Neural cell (in vitro differentiated cells): ENCODE measurements at regions not wholly inside any gene's neighbourhood (a gene's known extent, or its start where the extent isn't known, plus 50 kb on each side); places are given as distances from the start of the nearest gene placed in this dataset.
A peak's percentile ranks its signal among the peaks of the same experiment; 100 is the strongest.

Experiments used
- H2AFZ ChIP-seq: fragments of 200-600, 300-800 bp; sonication (generic), shearing (Covaris generic); 2 replicates; pipeline ENCODE4 v1.6.0; 2014; ENCODE audit warnings: low read depth, mild to moderate bottlenecking, antibody characterized with exemption, low read length, moderate library complexity
- H3F3A ChIP-seq: fragments of 200-600 bp; shearing (Covaris generic); 2 replicates; pipeline ENCODE4 v1.6.1; 2016; ENCODE audit warnings: mild to moderate bottlenecking, moderate library complexity, mixed read lengths, antibody characterized with exemption, low read length; ENCODE audit not compliant: insufficient read depth, poor library complexity, severe bottlenecking
- H3K27ac ChIP-seq: fragments of 200-600, 300-800 bp; sonication (generic), shearing (Covaris generic); 2 replicates; pipeline ENCODE4 v1.5.1; 2014; ENCODE audit warnings: mild to moderate bottlenecking, low read length, moderate library complexity
- H3K27me3 ChIP-seq: fragments of 300-800, 200-600 bp; sonication (generic), shearing (Covaris generic); 2 replicates; pipeline ENCODE4 v1.6.0; 2014; ENCODE audit warnings: mild to moderate bottlenecking, low read depth, low read length, moderate library complexity; ENCODE audit not compliant: insufficient read depth
- H3K36me3 ChIP-seq: fragments of 300-800, 200-600 bp; sonication (generic), shearing (Covaris generic); 2 replicates; pipeline ENCODE4 v1.5.1; 2014; ENCODE audit warnings: mild to moderate bottlenecking, antibody characterized with exemption, low read length, moderate library complexity; ENCODE audit not compliant: insufficient read depth
- H3K4me2 ChIP-seq: fragments of 300-800, 200-600 bp; sonication (generic), shearing (Covaris generic); 2 replicates; pipeline ENCODE4 v1.6.0; 2014; ENCODE audit warnings: mild to moderate bottlenecking, low read length
- H3K4me3 ChIP-seq: fragments of 300-800, 200-600 bp; sonication (generic), shearing (Covaris generic); 2 replicates; pipeline ENCODE4 v1.5.1; 2014; ENCODE audit warnings: mild to moderate bottlenecking, low read length, moderate library complexity
- H3K79me2 ChIP-seq: fragments of 200-600 bp; shearing (Covaris generic); replicated peaks from 2 replicates; pipeline ENCODE4 v1.6.0; 2014; ENCODE audit warnings: mild to moderate bottlenecking, low read length, moderate library complexity; ENCODE audit not compliant: insufficient read depth
- H3K9ac ChIP-seq: fragments of 300-800, 200-600 bp; sonication (generic), shearing (Covaris generic); 2 replicates; pipeline ENCODE4 v1.6.1; 2016; ENCODE audit warnings: mild to moderate bottlenecking, low read length, mixed read lengths
- H3K9me2 ChIP-seq: fragments of 200-600 bp; shearing (Covaris generic); 2 replicates; pipeline ENCODE4 v1.6.1; 2016; ENCODE audit warnings: mild to moderate bottlenecking, low read length, mixed read lengths; ENCODE audit not compliant: insufficient read depth
- H3K9me3 ChIP-seq: fragments of 200-600, 300-800 bp; sonication (generic), shearing (Covaris generic); 2 replicates; pipeline ENCODE4 v1.6.1; 2016; ENCODE audit warnings: mild to moderate bottlenecking, mixed run types, low read length, moderate library complexity, mixed read lengths
- H4K20me1 ChIP-seq: fragments of 200-600 bp; shearing (Covaris generic); 2 replicates; pipeline ENCODE4 v1.6.1; 2016; ENCODE audit warnings: mild to moderate bottlenecking, mixed run types; ENCODE audit not compliant: insufficient read depth
- EP300 ChIP-seq: fragments of 450-650 bp; conservative IDR thresholded peaks from 2 replicates; pipeline ENCODE4 v1.6.1; 2014; ENCODE audit warnings: antibody characterized with exemption, mild to moderate bottlenecking, moderate library complexity; ENCODE audit not compliant: poor library complexity, severe bottlenecking
- EZH2 ChIP-seq: fragments of 200-600, 300-800 bp; shearing (Covaris generic), sonication (generic); IDR thresholded peaks from 2 replicates; pipeline ENCODE4 v1.6.1; 2014; ENCODE audit warnings: antibody characterized with exemption, low read length, borderline replicate concordance, mild to moderate bottlenecking; ENCODE audit not compliant: insufficient read depth, poor library complexity, severe bottlenecking
- MXI1 ChIP-seq: fragments of 450-650 bp; conservative IDR thresholded peaks from 2 replicates; pipeline ENCODE4 v1.6.1; 2014; ENCODE audit warnings: antibody characterized with exemption, mild to moderate bottlenecking; ENCODE audit not compliant: poor library complexity, severe bottlenecking
- POLR2AphosphoS5 ChIP-seq: IDR thresholded peaks from 2 replicates; pipeline ENCODE4 v1.6.1; 2012
- RAD21 ChIP-seq: fragments of 450-650 bp; conservative IDR thresholded peaks from 2 replicates; pipeline ENCODE4 v1.6.1; 2014; ENCODE audit warnings: antibody characterized with exemption, mild to moderate bottlenecking, moderate library complexity
- SMC3 ChIP-seq: fragments of 450-650 bp; conservative IDR thresholded peaks from 2 replicates; pipeline ENCODE4 v1.6.1; 2014; ENCODE audit warnings: antibody characterized with exemption, mild to moderate bottlenecking, moderate library complexity; ENCODE audit not compliant: poor library complexity
- TAF1 ChIP-seq: IDR thresholded peaks from 2 replicates; pipeline ENCODE4 v1.6.1; 2012; ENCODE audit warnings: low read depth
- TF ChIP-seq, protein P1 (sequence below): IDR thresholded peaks from 2 replicates; pipeline ENCODE4 v1.6.1; 2012; ENCODE audit warnings: borderline replicate concordance
- TF ChIP-seq, protein P2 (sequence below): fragments of 450-650 bp; IDR thresholded peaks from 2 replicates; pipeline ENCODE4 v1.5.1; 2014; ENCODE audit warnings: antibody characterized with exemption, mild to moderate bottlenecking, moderate library complexity; ENCODE audit not compliant: poor library complexity, severe bottlenecking

DNA sequence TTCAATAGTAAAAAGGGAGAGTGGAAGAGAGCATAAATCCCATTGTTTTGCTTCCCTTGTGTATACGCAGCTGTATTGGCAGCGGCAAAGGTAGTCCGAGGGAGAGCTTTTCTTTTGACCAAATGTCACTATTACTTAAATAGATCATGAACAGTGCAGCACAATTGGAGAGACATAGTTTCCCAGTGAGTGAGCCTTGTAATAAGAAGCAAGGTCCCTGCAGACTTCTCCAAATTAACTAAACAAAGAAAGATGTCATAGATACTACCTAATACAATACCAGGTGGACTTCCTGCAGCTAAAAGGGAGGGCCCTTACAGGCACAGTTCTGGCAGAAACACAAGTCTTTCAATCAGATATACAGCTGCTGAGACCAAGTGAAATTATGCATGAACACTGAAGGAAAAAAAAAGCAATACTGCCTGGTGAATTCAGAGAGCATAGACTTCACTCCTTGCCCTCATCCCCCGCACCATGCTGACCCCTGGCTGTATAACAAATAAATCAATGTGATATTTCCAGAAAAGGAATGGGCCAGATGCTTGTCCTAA, 404.7 kb upstream of the CDH2 start:
- Histone ChIP-seq H3F3A (peaks cover 3% of the 10 kb centered on the region), H3K27me3 (no peaks in the 10 kb centered on the region), H3K36me3 (no peaks in the 10 kb centered on the region), H2AFZ (no peak overlapping the region), H3K79me2 (no peaks in the 10 kb centered on the region), H3K4me2 (no peak overlapping the region), H4K20me1 (no peaks in the 10 kb centered on the region), H3K27ac (peak overlapping the region; percentile 7), H3K9me2 (no peaks in the 10 kb centered on the region), H3K9ac (peak overlapping the region; percentile 2), H3K4me3 (no peak overlapping the region), H3K9me3 (no peaks in the 10 kb centered on the region)
- no peak for TF ChIP-seq EZH2

DNA sequence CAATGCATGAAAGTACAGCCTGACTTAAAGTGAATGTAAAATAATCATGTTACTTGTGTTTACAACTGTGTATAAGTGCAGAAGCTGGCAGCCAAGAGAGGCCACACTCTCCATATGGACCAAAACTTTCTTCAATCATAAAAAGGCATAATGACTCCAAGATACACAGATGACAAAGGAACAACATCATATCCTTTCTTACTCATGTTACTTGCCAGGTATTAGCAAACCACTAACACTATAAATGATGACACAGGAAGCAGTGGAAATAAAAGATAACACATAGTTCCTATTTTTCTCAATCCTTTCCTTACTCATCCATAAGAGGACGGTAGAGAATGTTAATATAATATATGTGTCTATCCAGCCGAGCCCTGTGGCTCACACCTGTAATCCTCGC, 400.0 kb upstream of the CDH2 start:
- Histone ChIP-seq H3K4me3 (no peak overlapping the region), H3K27ac (no peak overlapping the region), H3K9ac (no peak overlapping the region), H3K9me3 (no peaks in the 10 kb centered on the region), H3K9me2 (no peaks in the 10 kb centered on the region), H3K27me3 (no peaks in the 10 kb centered on the region), H4K20me1 (no peaks in the 10 kb centered on the region), H2AFZ (no peak overlapping the region), H3F3A (peaks cover 3% of the 10 kb centered on the region), H3K36me3 (no peaks in the 10 kb centered on the region), H3K79me2 (no peaks in the 10 kb centered on the region), H3K4me2 (no peak overlapping the region)
- TF ChIP-seq, protein P1, sequence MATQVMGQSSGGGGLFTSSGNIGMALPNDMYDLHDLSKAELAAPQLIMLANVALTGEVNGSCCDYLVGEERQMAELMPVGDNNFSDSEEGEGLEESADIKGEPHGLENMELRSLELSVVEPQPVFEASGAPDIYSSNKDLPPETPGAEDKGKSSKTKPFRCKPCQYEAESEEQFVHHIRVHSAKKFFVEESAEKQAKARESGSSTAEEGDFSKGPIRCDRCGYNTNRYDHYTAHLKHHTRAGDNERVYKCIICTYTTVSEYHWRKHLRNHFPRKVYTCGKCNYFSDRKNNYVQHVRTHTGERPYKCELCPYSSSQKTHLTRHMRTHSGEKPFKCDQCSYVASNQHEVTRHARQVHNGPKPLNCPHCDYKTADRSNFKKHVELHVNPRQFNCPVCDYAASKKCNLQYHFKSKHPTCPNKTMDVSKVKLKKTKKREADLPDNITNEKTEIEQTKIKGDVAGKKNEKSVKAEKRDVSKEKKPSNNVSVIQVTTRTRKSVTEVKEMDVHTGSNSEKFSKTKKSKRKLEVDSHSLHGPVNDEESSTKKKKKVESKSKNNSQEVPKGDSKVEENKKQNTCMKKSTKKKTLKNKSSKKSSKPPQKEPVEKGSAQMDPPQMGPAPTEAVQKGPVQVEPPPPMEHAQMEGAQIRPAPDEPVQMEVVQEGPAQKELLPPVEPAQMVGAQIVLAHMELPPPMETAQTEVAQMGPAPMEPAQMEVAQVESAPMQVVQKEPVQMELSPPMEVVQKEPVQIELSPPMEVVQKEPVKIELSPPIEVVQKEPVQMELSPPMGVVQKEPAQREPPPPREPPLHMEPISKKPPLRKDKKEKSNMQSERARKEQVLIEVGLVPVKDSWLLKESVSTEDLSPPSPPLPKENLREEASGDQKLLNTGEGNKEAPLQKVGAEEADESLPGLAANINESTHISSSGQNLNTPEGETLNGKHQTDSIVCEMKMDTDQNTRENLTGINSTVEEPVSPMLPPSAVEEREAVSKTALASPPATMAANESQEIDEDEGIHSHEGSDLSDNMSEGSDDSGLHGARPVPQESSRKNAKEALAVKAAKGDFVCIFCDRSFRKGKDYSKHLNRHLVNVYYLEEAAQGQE = no peak
- TF ChIP-seq, protein P2, sequence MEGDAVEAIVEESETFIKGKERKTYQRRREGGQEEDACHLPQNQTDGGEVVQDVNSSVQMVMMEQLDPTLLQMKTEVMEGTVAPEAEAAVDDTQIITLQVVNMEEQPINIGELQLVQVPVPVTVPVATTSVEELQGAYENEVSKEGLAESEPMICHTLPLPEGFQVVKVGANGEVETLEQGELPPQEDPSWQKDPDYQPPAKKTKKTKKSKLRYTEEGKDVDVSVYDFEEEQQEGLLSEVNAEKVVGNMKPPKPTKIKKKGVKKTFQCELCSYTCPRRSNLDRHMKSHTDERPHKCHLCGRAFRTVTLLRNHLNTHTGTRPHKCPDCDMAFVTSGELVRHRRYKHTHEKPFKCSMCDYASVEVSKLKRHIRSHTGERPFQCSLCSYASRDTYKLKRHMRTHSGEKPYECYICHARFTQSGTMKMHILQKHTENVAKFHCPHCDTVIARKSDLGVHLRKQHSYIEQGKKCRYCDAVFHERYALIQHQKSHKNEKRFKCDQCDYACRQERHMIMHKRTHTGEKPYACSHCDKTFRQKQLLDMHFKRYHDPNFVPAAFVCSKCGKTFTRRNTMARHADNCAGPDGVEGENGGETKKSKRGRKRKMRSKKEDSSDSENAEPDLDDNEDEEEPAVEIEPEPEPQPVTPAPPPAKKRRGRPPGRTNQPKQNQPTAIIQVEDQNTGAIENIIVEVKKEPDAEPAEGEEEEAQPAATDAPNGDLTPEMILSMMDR = no peak
- TF ChIP-seq SMC3 = no peak
- TF ChIP-seq TAF1 = no peak
- no peak for TF ChIP-seq EP300
- TF ChIP-seq RAD21 = no peak
- no peak for TF ChIP-seq EZH2
- TF ChIP-seq POLR2AphosphoS5 = no peak
- no peak for TF ChIP-seq MXI1
